NCI-H2196 treated with DMSO at 0.1 percent for 48 hours (cell line): ENCODE measurements at regions not wholly inside any gene's neighbourhood (a gene's known extent, or its start where the extent isn't known, plus 50 kb on each side); places are given as distances from the start of the nearest gene placed in this dataset.

Experiments used
- DNase-seq: peaks from one replicate; lab custom pipeline; 2025; ENCODE audit not compliant: unreplicated experiment; lab: John Stamatoyannopoulos, UW

GRCh38 chr4:13067077-13067476 is 417.1 kb downstream of the RAB28 start:
- DNase-seq = no peak

GRCh38 chr4:13059019-13059418 is 425.1 kb downstream of the RAB28 start:
- no peak for DNase-seq

GRCh38 chr4:13056630-13057189 is 427.4 kb downstream of the RAB28 start:
- DNase-seq = no peak

- DNase-seq = no peak
Measured at GRCh38 chr4:13054420-13054970, 429.6 kb downstream of the RAB28 start.

GRCh38 chr4:13047591-13047990 is 436.5 kb downstream of the RAB28 start:
- no peak for DNase-seq

GRCh38 chr4:13036841-13037240 is 447.3 kb downstream of the RAB28 start:
- DNase-seq = no peak

- DNase-seq = no peak
Measured at GRCh38 chr4:13032936-13033335, 451.2 kb downstream of the RAB28 start.

GRCh38 chr4:13024147-13025105 is 459.7 kb downstream of the RAB28 start:
- no peak for DNase-seq

GRCh38 chr4:13007802-13008470 is 476.2 kb downstream of the RAB28 start:
- no peak for DNase-seq

- no peak for DNase-seq
Measured at GRCh38 chr4:12993923-12994322, 490.2 kb downstream of the RAB28 start.

GRCh38 chr4:12987284-12987683 is 496.9 kb downstream of the RAB28 start:
- DNase-seq = no peak

GRCh38 chr4:12979797-12980196 is 504.3 kb downstream of the RAB28 start:
- no peak for DNase-seq

- DNase-seq = no peak
Measured at GRCh38 chr4:12978310-12978709, 505.8 kb downstream of the RAB28 start.

- no peak for DNase-seq
Measured at GRCh38 chr4:12975511-12975910, 508.6 kb downstream of the RAB28 start.

GRCh38 chr4:12973522-12973921 is 510.6 kb downstream of the RAB28 start:
- no peak for DNase-seq

GRCh38 chr4:12968345-12968744 is 515.8 kb downstream of the RAB28 start:
- DNase-seq = no peak

GRCh38 chr4:12966726-12967125 is 517.4 kb downstream of the RAB28 start:
- no peak for DNase-seq

- no peak for DNase-seq
Measured at GRCh38 chr4:12965334-12965733, 518.8 kb downstream of the RAB28 start.

GRCh38 chr4:12963912-12964311 is 520.2 kb downstream of the RAB28 start:
- DNase-seq = no peak

GRCh38 chr4:12963291-12963690 is 520.8 kb downstream of the RAB28 start:
- DNase-seq = no peak

- no peak for DNase-seq
Measured at GRCh38 chr4:12961713-12962112, 522.4 kb downstream of the RAB28 start.

- no peak for DNase-seq
Measured at GRCh38 chr4:12958436-12958835, 525.7 kb downstream of the RAB28 start.
